GM18505 (cell line): ENCODE measurements at regions not wholly inside any gene's neighbourhood (a gene's known extent, or its start where the extent isn't known, plus 50 kb on each side); places are given as distances from the start of the nearest gene placed in this dataset.
A peak's percentile ranks its signal among the peaks of the same experiment; 100 is the strongest.
"Not testable (repeated sequence)": the region's sequence is repeated elsewhere in the genome, so short reads cannot be mapped to it uniquely, and the experiment has no call there.

ENCODE experiments used
- ATAC-seq: cut with Tn5 transposase; IDR thresholded peaks from one replicate; pipeline ENCODE4 v1.9.1; 2021; ENCODE audit not compliant: unreplicated experiment
- POLR2A ChIP-seq: IDR thresholded peaks from 4 replicates; pipeline ENCODE4 v1.6.1; 2011; ENCODE audit warnings: borderline replicate concordance; ENCODE audit not compliant: insufficient read depth, insufficient read length; ENCODE audit errors: extremely low read depth

- ATAC-seq = no peak
- TF ChIP-seq POLR2A = no peak
Measured at GRCh38 chr15:38631119-38632075, 66.8 kb upstream of the RASGRP1 start.

- no peak for ATAC-seq
- no peak for TF ChIP-seq POLR2A
Measured at GRCh38 chr15:38635170-38635569, 70.6 kb upstream of the RASGRP1 start.

- no peak for ATAC-seq
- TF ChIP-seq POLR2A = no peak
Measured at GRCh38 chr15:38636597-38636996, 72.0 kb upstream of the RASGRP1 start.

GRCh38 chr15:38638126-38638525 lies 73.5 kb upstream of the RASGRP1 start:
- TF ChIP-seq POLR2A = no peak
- no peak for ATAC-seq

- no peak for TF ChIP-seq POLR2A
- no peak for ATAC-seq
Measured at GRCh38 chr15:38638811-38639210, 74.2 kb upstream of the RASGRP1 start.

GRCh38 chr15:38642689-38643270 lies 78.2 kb upstream of the RASGRP1 start:
- no peak for TF ChIP-seq POLR2A
- no peak for ATAC-seq

GRCh38 chr15:38644353-38644752 lies 79.7 kb upstream of the RASGRP1 start:
- not testable (repeated sequence) for ATAC-seq

- ATAC-seq = no peak
- no peak for TF ChIP-seq POLR2A
Measured at GRCh38 chr15:38646716-38647115, 82.1 kb upstream of the RASGRP1 start.

- ATAC-seq = no peak
- TF ChIP-seq POLR2A = no peak
Measured at GRCh38 chr15:38647683-38648082, 83.1 kb upstream of the RASGRP1 start.

GRCh38 chr15:38648121-38648843 lies 83.7 kb upstream of the RASGRP1 start:
- no peak for ATAC-seq
- no peak for TF ChIP-seq POLR2A

- no peak for TF ChIP-seq POLR2A
- ATAC-seq = no peak
Measured at GRCh38 chr15:38650384-38650783, 85.8 kb upstream of the RASGRP1 start.

- TF ChIP-seq POLR2A = no peak
- no peak for ATAC-seq
Measured at GRCh38 chr15:38650936-38651327, 86.3 kb upstream of the RASGRP1 start.

- ATAC-seq = peak; percentile 43
- TF ChIP-seq POLR2A = peak; percentile 24
Measured at GRCh38 chr15:38651328-38652038, 86.9 kb upstream of the RASGRP1 start.

- no peak for TF ChIP-seq POLR2A
- no peak for ATAC-seq
Measured at GRCh38 chr15:38652183-38652794, 87.7 kb upstream of the RASGRP1 start.
